GM12873 (cell line): ENCODE measurements at regions not wholly inside any gene's neighbourhood (a gene's known extent, or its start where the extent isn't known, plus 50 kb on each side); places are given as distances from the start of the nearest gene placed in this dataset.

Experiments used
- CTCF ChIP-seq: IDR thresholded peaks from 2 replicates; pipeline ENCODE4 v1.5.1; 2012; ENCODE audit warnings: low read depth, mild to moderate bottlenecking, moderate library complexity, low read length, control low read depth; ENCODE audit not compliant: insufficient read depth; ENCODE audit errors: missing control alignments

DNA sequence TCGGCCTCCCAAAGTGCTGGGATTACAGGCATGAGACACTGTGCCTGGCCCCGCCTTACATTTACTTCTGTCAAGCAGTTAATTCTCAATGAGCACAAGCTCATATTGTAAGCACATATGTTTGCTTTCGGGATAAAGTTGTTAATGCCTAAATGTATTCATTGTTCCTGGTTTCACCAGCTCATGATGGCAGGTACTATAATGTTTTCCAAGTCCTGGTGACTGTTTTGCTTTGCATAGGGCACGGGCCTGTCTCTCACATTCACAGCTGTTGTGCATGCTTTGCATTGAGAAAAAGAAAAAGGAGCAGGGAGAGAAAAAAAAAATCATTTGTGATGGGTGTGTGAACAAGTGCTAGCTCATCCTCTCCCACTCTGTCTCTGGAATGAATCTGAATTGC is 661.2 kb upstream of the TENM3 start:
- TF ChIP-seq CTCF: no peak

GRCh38 chr4:181582595-181582994 is 660.6 kb upstream of the TENM3 start:
- TF ChIP-seq CTCF: peak; percentile 31

DNA sequence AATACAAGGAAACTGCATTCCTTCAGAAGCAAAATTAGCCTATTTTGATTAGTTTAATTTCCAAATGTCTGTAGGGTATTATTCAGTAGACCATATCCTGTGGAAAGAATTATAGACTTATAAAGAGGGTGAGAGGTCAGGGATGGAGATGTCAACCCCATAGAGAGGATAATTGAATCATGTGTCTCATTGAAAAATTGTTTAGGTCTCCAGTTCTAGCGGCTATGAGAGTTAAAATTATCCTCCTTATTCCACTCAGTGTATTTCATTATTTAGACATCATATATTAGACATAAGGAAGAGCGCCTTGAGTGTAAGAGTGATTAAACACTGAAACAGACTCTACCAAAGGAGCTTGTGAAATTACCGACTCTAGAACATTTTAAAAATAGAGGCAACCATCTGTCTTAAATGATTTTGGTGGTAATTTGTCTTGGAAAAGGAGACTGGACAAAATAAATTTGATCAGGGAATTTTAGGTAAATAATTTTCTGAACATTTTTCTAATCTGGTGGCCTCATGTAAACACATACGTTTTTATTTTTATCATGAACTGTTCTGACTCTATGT is 654.4 kb upstream of the TENM3 start:
- TF ChIP-seq CTCF: no peak

GRCh38 chr4:181592221-181592745 is 650.9 kb upstream of the TENM3 start:
- TF ChIP-seq CTCF: no peak

- no peak for TF ChIP-seq CTCF
Observed at GRCh38 chr4:181593703-181594102, 649.5 kb upstream of the TENM3 start.

DNA sequence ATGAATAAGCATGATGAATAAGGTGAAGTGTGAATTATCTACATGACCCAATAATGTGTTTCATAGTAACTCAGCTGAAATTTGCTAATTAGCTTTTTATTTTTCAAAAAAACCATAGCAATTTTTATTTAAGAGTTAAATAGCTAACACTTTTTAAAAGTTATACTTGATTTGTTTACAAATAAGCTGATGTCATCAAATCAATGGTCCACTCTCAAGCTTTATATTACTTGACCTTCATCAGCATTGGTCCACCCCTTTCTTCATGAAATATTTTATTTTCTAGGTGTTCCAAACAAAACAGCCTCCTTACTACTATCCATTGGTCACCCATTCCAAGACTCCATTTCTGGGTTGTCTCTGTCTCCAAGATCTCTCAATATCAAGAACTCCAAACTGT is 649.0 kb upstream of the TENM3 start:
- no peak for TF ChIP-seq CTCF

DNA sequence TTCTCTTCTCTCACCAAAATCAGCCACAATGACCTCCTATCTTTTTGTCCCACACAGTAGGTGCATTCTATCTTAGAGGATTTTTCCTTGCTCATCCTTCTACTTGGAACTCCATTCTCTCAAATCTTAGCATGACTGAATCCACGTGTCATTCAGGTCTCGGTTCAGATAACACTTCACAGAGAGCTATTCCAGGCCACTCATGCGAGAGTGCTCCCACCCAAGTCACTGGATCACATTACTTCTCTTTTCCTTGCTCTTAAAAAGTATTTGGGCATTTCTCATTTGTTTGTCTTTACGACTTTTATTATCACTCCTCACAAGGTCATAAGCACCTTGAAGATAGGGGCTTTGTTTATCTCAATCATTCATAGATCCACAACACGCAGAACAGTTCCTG is 647.5 kb upstream of the TENM3 start:
- no peak for TF ChIP-seq CTCF
